OCI-LY7 (cell line): ENCODE measurements at regions not wholly inside any gene's neighbourhood (a gene's known extent, or its start where the extent isn't known, plus 50 kb on each side); places are given as distances from the start of the nearest gene placed in this dataset.

Source experiments
- BruUV-seq: library from RNA; stranded (reverse); fragments of 400-500 nt; replicated peaks from 2 replicates; lab custom pipeline; 2021; lab: Mats Ljungman, UMichigan
- CTCF ChIA-PET: fragments of 300-600 bp; sonication (Branson Sonifier 250); formaldehyde crosslinking; loops from one replicate; lab custom pipeline; 2022; ENCODE audit warnings: antibody characterized with exemption; ENCODE audit not compliant: unreplicated experiment; lab: Charles Lee
- POLR2A ChIA-PET: fragments of 300-600 bp; sonication (Branson Sonifier 250); formaldehyde crosslinking; loops from one replicate; lab custom pipeline; 2022; ENCODE audit warnings: antibody characterized with exemption; lab: Charles Lee
- DNase-seq: peaks from one replicate; pipeline ENCODE4 v3.0.0-alpha.2; 2015; ENCODE audit warnings: low spot score
- H2AFZ ChIP-seq: fragments of 200-600 bp; sonication (generic), shearing (Covaris generic); 2 replicates; pipeline ENCODE4 v1.6.1; 2014; ENCODE audit warnings: mild to moderate bottlenecking, antibody characterized with exemption, low read length, moderate library complexity
- H3K27ac ChIP-seq: fragments of 200-600 bp; sonication (generic); 2 replicates; pipeline ENCODE4 v1.5.1; 2014; ENCODE audit warnings: mixed run types, low read depth, mild to moderate bottlenecking, moderate library complexity, low read length, inconsistent platforms; ENCODE audit not compliant: poor library complexity, severe bottlenecking
- H3K36me3 ChIP-seq: fragments of 200-600 bp; sonication (generic); 2 replicates; pipeline ENCODE4 v1.6.1; 2014; ENCODE audit warnings: mild to moderate bottlenecking, antibody characterized with exemption, low read length, moderate library complexity, mixed read lengths; ENCODE audit not compliant: insufficient read depth
- H3K4me1 ChIP-seq: fragments of 200-600 bp; sonication (generic); 2 replicates; pipeline ENCODE4 v1.5.1; 2014; ENCODE audit warnings: mild to moderate bottlenecking, low read length; ENCODE audit not compliant: insufficient read depth, poor library complexity, severe bottlenecking
- H3K4me2 ChIP-seq: fragments of 200-600 bp; sonication (generic); 2 replicates; pipeline ENCODE4 v1.6.1; 2014; ENCODE audit warnings: mild to moderate bottlenecking, low read length
- H3K4me3 ChIP-seq: fragments of 200-600 bp; sonication (generic); 2 replicates; pipeline ENCODE4 v1.5.1; 2014; ENCODE audit warnings: mild to moderate bottlenecking, low read depth, low read length; ENCODE audit not compliant: poor library complexity, severe bottlenecking
- H3K79me2 ChIP-seq: fragments of 200-600 bp; sonication (generic); 2 replicates; pipeline ENCODE4 v1.6.1; 2016; ENCODE audit warnings: low read depth, mild to moderate bottlenecking, low read length, moderate library complexity, mixed read lengths; ENCODE audit not compliant: insufficient read depth
- H3K9me2 ChIP-seq: fragments of 200-600 bp; sonication (generic); 2 replicates; pipeline ENCODE4 v1.6.1; 2016; ENCODE audit warnings: mild to moderate bottlenecking, low read length, mixed read lengths; ENCODE audit not compliant: insufficient read depth
- H3K9me3 ChIP-seq: fragments of 200-600 bp; sonication (generic); 2 replicates; pipeline ENCODE4 v1.6.1; 2014; ENCODE audit warnings: mild to moderate bottlenecking, mixed run types, low read length, mixed read lengths
- H4K20me1 ChIP-seq: fragments of 200-600 bp; sonication (generic); 2 replicates; pipeline ENCODE4 v1.6.1; 2014; ENCODE audit warnings: mild to moderate bottlenecking, antibody characterized with exemption, low read length, moderate library complexity, mixed read lengths; ENCODE audit not compliant: insufficient read depth
- CTCF ChIP-seq: fragments of 200-600 bp; sonication (generic); conservative IDR thresholded peaks from 2 replicates; pipeline ENCODE4 v1.5.1; 2014; ENCODE audit warnings: mild to moderate bottlenecking, antibody characterized with exemption, low read length, moderate library complexity, mixed read lengths
- EZH2phosphoT487 ChIP-seq: fragments of 200-600 bp; sonication (generic); IDR thresholded peaks from 2 replicates; pipeline ENCODE4 v1.6.1; 2018; ENCODE audit warnings: low read depth, borderline replicate concordance, mild to moderate bottlenecking, mixed run types, antibody characterized with exemption, low read length, moderate library complexity, mixed read lengths
- intact Hi-C: fragments of 100-400 bp; cut with micrococcal nuclease; formaldehyde crosslinking; loops from one replicate; pipeline ENCODE4 v1.10.0; 2022; ENCODE audit not compliant: unreplicated experiment

- Histone ChIP-seq H3K36me3 (no peaks in the 10 kb centered on the region), H3K9me2 (no peaks in the 10 kb centered on the region), H3K4me2 (no peak overlapping the region), H3K4me3 (no peak overlapping the region), H3K27ac (no peak overlapping the region), H3K4me1 (no peaks in the 10 kb centered on the region), H4K20me1 (no peaks in the 10 kb centered on the region), H3K79me2 (no peaks in the 10 kb centered on the region), H3K9me3 (no peaks in the 10 kb centered on the region), H2AFZ (no peak overlapping the region)
- CTCF ChIA-PET, result no interaction called here
- intact Hi-C loops, result no loop called here
- no TSS peak for BruUV-seq
- POLR2A ChIA-PET, result no interaction called here
- no peak for DNase-seq
- no peak for TF ChIP-seq EZH2phosphoT487
- no peak for TF ChIP-seq CTCF
Observed at GRCh38 chr22:47392054-47392347, 629.6 kb downstream of the TBC1D22A start.

GRCh38 chr22:47391169-47392053 is 629.0 kb downstream of the TBC1D22A start:
- intact Hi-C loops, result no loop called here
- Histone ChIP-seq H2AFZ (no peak overlapping the region), H3K79me2 (no peaks in the 10 kb centered on the region), H4K20me1 (no peaks in the 10 kb centered on the region), H3K36me3 (no peaks in the 10 kb centered on the region), H3K4me1 (no peaks in the 10 kb centered on the region), H3K4me2 (no peak overlapping the region), H3K9me3 (no peaks in the 10 kb centered on the region), H3K4me3 (no peak overlapping the region), H3K27ac (no peak overlapping the region), H3K9me2 (no peaks in the 10 kb centered on the region)
- TF ChIP-seq EZH2phosphoT487 (no peak), CTCF (no peak)
- ChIA-PET POLR2A (no interaction called here), CTCF (no interaction called here)
- BruUV-seq, result no TSS peak
- no peak for DNase-seq
